ENCODE measurements at regions not wholly inside any gene's neighbourhood (a gene's known extent, or its start where the extent isn't known, plus 50 kb on each side); places are given as distances from the start of the nearest gene placed in this dataset.

DNA sequence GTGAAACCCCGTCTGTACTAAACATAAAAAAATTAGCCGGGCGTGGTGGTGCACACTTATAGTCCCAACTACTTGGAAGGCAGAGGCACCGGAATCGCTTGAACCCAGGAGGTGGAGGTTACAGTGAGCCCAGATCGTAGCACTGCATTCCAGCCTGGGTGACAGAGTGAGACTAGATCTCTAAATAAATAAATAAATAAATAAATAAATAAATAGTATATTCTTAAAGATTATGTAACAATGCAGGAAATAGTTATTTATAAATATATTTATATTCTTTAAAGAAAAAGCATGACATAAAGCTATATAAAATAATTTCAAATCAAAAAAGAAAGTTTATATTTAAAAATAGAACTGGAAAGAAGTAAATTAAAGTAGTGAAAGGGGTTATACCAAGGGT lies 76.4 kb downstream of the MBL2 start:
- DNase-seq (ENCODE audit: extremely low spot score, unreplicated experiment): no peak
- H3K9me3 Mint-ChIP-seq: no peaks in the 10 kb centered on the region
- H3K36me3 Mint-ChIP-seq: no peaks in the 10 kb centered on the region
- no peaks in the 10 kb centered on the region for H3K27me3 Mint-ChIP-seq
- TF ChIP-seq, protein P1, sequence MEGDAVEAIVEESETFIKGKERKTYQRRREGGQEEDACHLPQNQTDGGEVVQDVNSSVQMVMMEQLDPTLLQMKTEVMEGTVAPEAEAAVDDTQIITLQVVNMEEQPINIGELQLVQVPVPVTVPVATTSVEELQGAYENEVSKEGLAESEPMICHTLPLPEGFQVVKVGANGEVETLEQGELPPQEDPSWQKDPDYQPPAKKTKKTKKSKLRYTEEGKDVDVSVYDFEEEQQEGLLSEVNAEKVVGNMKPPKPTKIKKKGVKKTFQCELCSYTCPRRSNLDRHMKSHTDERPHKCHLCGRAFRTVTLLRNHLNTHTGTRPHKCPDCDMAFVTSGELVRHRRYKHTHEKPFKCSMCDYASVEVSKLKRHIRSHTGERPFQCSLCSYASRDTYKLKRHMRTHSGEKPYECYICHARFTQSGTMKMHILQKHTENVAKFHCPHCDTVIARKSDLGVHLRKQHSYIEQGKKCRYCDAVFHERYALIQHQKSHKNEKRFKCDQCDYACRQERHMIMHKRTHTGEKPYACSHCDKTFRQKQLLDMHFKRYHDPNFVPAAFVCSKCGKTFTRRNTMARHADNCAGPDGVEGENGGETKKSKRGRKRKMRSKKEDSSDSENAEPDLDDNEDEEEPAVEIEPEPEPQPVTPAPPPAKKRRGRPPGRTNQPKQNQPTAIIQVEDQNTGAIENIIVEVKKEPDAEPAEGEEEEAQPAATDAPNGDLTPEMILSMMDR (conservative IDR thresholded peaks at IDR 0.05): no peak
- H3K4me3 Mint-ChIP-seq: no peak overlapping the region
- no peaks in the 10 kb centered on the region for H3K4me1 Mint-ChIP-seq (ENCODE audit: unreplicated experiment)
- no peak overlapping the region for H3K27ac Mint-ChIP-seq

DNA sequence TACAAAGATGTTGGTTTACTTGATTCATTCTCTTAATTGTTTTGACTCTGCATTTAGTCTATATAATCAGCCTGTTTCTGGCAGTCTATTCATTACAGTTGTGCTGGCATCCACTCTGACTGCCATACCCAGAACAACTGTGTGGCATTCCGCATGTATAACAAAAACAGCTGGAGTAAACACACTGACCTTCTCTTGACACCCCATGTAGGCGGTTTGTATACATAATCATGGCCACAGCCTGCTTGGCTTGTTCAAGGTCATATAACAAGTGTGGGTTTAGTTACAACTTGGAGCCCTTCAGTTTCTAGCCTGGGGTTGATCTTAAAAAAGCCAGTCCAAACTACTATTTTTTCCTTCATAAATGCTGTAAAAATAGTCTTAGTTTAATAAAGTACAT lies 70.9 kb downstream of the MBL2 start:
- Mint-ChIP-seq H3K4me3 (no peak overlapping the region), H3K27ac (no peak overlapping the region), H3K9me3 (no peaks in the 10 kb centered on the region), H3K27me3 (no peaks in the 10 kb centered on the region), H3K4me1 (ENCODE audit: unreplicated experiment) (peaks cover 5% of the 10 kb centered on the region), H3K36me3 (no peaks in the 10 kb centered on the region)
- DNase-seq (ENCODE audit: extremely low spot score, unreplicated experiment): no peak
- TF ChIP-seq, protein P1 (conservative IDR thresholded peaks at IDR 0.05): no peak

DNA sequence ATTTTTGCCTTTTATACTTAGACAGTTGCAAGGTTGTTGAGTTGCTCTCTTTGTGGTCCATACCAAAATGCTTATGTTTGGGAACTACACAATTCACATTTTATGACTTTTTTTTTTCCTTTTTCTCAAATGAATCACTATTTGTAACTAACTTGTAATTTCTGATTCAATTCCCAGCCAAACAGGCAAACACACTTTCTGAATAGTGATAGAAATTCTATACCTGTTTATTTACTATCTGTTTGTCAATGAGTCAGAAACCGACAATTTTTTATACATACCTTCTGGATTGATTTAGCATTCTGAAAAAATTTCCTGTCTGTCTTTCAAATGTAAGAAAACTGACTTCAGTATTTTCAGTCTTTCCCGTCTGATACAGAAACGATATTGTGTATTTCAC lies 69.1 kb downstream of the MBL2 start:
- Mint-ChIP-seq H3K36me3 (no peaks in the 10 kb centered on the region), H3K27ac (no peak overlapping the region), H3K4me1 (ENCODE audit: unreplicated experiment) (peaks cover 5% of the 10 kb centered on the region), H3K27me3 (no peaks in the 10 kb centered on the region), H3K9me3 (no peaks in the 10 kb centered on the region), H3K4me3 (no peak overlapping the region)
- TF ChIP-seq, protein P1 (conservative IDR thresholded peaks at IDR 0.05): no peak
- DNase-seq (ENCODE audit: extremely low spot score, unreplicated experiment): no peak

DNA sequence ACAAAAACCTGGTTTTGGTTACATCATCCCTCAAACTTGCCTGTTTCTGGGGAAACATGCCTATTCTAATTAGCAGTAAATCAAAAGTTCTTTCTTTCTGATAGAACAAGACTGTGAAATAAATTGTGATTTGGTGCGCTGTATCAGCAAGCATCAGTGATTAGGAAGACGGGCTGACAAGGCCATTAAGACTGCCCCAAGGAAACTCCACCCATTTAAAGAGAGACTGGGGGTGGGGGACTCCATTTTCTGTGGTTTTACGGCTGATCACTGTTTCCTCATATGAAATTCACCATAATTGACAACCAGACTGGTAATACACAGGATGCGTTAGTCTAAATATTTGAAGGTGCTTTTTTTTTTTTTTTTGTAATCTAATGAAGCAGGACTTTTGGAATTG lies 68.7 kb downstream of the MBL2 start:
- Mint-ChIP-seq H3K27ac (no peak overlapping the region), H3K36me3 (no peaks in the 10 kb centered on the region), H3K27me3 (no peaks in the 10 kb centered on the region), H3K4me3 (no peak overlapping the region), H3K9me3 (no peaks in the 10 kb centered on the region), H3K4me1 (ENCODE audit: unreplicated experiment) (peaks cover 5% of the 10 kb centered on the region)
- TF ChIP-seq, protein P1 (conservative IDR thresholded peaks at IDR 0.05): no peak
- no peak for DNase-seq (ENCODE audit: extremely low spot score, unreplicated experiment)

DNA sequence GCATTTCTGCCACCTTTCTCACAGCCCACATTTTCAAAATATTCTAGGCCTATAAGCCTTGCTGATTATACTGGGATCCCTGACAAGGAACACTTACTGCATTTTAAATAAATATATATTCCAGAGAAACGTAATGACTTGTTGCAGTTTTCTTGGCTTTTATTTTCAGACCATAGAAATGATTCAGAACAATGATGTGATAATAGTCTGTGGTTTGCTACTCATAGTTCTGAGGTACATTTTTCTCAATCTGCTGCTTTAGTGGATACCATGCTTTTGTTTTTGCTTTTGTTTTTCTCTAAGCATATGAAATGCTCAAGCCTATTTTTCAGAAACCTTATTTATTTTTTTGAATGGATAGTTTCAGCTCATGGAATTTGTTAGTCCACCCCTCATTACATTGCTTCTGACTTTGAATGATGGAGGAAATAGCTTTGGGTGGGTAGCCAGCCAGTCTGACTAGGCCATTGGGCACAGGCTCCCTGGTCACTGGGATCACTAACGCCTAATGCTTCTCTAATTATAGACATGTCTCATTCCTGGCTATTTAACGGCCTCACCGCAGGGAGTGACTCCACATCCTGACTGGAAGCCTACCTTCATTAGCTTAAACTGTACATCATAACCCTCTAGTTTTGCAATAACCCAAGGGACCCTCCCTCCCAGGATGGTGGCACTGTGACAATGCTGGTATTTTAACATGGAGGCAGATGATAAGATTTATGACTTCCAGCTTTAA lies 66.1 kb downstream of the MBL2 start:
- peaks cover 5% of the 10 kb centered on the region for H3K4me1 Mint-ChIP-seq (ENCODE audit: unreplicated experiment)
- TF ChIP-seq, protein P1 (conservative IDR thresholded peaks at IDR 0.05): no peak
- no peaks in the 10 kb centered on the region for H3K27me3 Mint-ChIP-seq
- no peaks in the 10 kb centered on the region for H3K9me3 Mint-ChIP-seq
- no peaks in the 10 kb centered on the region for H3K36me3 Mint-ChIP-seq
- no peak overlapping the region for H3K4me3 Mint-ChIP-seq
- no peak for DNase-seq (ENCODE audit: extremely low spot score, unreplicated experiment)
- H3K27ac Mint-ChIP-seq: no peak overlapping the region

Data from type B pancreatic cell (in vitro differentiated cells).